HG02852 (cell line): ENCODE measurements at regions not wholly inside any gene's neighbourhood (a gene's known extent, or its start where the extent isn't known, plus 50 kb on each side); places are given as distances from the start of the nearest gene placed in this dataset.

ENCODE experiments used
- ATAC-seq: cut with Tn5 transposase; IDR thresholded peaks from one replicate; pipeline ENCODE4 v1.9.1; 2021; ENCODE audit warnings: mild to moderate bottlenecking, moderate library complexity; ENCODE audit not compliant: unreplicated experiment

- ATAC-seq: no peak
Measured at GRCh38 chr4:155564880-155565279, 101.8 kb upstream of the GUCY1A1 start.

DNA sequence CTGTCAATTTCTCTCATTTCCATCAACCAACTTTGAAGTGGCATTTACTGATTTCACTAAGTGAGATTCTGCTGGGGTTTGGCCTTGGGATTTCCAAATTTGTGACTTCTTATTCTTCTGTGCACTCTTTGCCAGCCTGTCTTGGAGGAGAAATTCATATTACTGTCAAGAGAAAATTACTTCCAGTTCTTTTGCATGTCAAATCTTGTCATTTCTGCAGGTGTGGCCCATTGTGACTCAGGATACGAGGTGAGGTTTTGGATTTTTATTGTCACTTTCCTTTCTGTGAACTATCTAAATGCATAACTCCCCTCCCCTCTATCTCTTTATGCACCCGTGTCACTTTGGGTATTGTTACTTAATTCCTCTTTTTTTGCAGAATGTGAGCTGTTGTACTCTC lies 102.6 kb upstream of the GUCY1A1 start:
- ATAC-seq: no peak

DNA sequence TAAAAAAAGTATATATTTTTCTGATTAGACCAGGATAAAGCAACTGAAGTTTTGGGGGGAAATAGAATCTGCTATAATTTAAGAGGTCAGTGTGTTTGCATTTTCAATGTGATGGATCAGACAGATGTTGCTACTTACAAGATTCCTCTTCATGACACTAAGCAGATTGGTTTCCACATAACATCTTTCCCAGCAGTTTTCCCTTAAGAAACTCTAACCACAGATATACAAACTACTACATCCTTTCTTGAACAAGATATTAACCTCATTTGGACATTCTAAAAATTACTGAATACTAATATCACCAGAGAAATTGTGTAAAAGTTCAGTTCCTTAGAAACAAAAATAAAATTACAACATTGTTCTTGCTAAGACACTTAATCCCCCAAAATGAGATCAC lies 106.7 kb upstream of the GUCY1A1 start:
- no peak for ATAC-seq

GRCh38 chr4:155552180-155552579 lies 114.5 kb upstream of the GUCY1A1 start:
- ATAC-seq: no peak

DNA sequence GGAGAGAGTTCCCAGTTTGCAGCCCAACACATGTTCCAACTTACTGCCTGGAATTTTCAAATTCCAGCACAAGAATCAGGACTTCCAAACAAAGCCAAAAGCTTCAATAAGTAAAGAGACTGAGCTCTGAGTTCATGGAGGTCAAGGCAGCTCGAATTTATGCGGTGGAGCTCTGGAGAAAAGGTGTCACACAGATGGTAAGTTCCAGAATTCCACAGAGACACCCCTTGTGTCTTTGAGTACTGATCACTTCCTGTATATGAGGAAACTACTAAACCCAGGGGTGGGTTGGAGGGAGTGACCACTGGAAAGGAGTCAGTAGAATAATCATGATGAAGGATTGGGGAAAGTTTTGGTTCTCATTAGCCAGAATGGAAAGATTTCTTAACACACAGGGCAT lies 118.5 kb upstream of the GUCY1A1 start:
- no peak for ATAC-seq

- ATAC-seq: no peak
Measured at GRCh38 chr4:155546451-155546850, 120.2 kb upstream of the GUCY1A1 start.

GRCh38 chr4:155545456-155545855 lies 121.2 kb upstream of the GUCY1A1 start:
- ATAC-seq: no peak

DNA sequence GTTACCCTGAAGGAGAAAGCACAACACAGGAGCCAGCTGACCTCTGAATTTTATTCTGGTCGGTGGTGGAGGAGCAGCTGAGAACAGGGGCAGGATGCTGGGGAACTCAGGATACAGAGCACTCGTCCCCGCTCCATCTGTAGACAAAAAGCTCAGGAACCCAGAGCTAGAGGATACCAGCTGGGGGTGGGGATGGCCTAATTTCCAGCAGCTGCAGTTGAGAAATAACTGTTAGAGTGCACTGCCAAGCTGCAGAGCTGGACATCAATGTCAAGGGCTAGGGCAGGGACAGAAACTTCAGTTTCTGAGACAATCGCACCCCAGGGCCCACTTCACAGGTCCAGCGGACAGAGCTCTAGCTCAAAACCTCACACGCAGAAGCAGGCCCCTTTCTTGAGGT lies 122.1 kb upstream of the GUCY1A1 start:
- no peak for ATAC-seq

DNA sequence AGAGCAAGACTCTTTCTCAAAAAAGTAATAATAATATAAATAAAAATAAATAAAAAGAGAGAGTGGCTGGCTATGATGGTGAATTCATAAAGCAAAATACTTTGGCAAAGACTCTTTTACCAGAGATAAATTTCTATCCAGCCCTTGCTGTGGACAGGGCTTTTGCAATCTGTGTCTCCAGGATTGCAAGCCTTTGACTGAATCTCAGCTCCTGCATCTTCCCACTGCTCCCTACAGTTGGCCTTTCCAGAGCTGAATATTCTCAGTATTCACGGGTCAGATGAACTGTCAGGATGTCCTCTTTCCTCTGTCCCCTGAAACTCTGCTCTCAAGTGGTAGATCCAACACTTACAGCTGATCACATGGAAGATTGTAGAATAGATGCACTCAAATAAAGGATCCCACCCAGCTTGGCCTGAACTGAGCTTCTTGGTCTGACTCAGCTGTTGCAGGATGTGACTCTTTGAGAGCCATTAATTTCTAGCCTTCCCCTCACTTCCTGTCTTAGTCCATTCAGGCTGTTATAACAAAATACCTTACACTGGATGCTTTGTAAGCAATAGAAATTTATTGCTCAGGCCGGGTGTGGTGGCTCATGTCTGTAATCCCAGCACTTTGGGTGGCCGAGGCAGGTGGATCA lies 123.4 kb upstream of the GUCY1A1 start:
- ATAC-seq: peak; percentile 81

DNA sequence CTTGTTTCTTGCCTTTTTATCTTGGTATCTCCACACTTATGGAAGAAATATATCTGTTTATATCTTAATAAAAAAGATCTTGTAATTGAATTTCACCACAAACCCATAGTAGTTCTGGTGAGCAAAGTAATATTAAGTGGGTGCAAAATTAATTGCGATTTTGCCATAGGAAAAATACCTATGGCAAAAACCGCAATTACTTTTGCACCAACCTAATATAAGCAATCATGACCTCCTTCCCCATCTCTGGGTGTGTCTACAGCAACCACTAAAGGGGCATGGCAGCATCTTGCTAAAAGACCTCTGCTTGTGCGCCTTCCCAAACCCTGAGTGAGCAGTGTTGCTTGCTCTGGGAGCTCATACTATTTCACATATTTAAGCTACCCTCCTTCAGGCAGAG lies 124.2 kb upstream of the GUCY1A1 start:
- no peak for ATAC-seq

GRCh38 chr4:155541716-155542115 lies 124.9 kb upstream of the GUCY1A1 start:
- no peak for ATAC-seq

DNA sequence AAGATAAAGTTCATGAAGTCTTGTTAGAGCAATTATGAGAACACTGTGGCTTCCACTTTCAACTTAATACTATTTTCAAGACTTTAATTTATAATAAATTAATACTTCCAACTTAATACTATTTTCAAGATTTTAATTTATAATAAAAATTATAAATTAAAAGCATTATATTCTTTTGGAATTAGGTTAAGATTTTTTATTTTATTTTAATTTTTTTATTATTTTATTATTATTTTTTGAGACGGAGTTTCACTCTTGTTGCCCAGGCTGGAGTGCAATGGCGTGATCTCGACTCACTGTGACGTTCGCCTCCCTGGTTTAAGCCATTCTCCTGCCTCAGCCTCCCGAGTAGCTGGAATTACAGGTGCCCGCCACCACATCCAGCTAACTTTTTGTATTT lies 126.0 kb upstream of the GUCY1A1 start:
- no peak for ATAC-seq

DNA sequence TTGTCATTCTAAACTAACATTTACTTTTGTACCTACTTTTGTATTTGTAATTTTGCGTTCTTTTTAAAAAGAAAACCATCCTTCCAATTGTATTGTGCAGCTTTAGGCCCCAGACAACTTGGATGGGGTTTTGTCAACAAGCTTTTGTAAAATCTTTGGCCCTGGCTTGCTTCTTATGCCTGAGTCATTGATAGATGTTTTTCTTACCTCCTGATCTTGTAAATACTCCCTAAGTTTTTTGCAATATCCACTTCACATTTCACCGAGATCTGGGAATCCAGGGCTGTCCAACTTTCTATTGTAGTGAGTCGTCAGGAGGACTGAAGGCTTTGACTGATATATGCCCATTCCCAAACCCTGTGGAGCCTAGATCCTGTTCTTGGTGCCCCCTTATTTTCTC lies 126.9 kb upstream of the GUCY1A1 start:
- ATAC-seq: no peak

- no peak for ATAC-seq
Measured at GRCh38 chr4:155535802-155536454, 130.7 kb upstream of the GUCY1A1 start.

DNA sequence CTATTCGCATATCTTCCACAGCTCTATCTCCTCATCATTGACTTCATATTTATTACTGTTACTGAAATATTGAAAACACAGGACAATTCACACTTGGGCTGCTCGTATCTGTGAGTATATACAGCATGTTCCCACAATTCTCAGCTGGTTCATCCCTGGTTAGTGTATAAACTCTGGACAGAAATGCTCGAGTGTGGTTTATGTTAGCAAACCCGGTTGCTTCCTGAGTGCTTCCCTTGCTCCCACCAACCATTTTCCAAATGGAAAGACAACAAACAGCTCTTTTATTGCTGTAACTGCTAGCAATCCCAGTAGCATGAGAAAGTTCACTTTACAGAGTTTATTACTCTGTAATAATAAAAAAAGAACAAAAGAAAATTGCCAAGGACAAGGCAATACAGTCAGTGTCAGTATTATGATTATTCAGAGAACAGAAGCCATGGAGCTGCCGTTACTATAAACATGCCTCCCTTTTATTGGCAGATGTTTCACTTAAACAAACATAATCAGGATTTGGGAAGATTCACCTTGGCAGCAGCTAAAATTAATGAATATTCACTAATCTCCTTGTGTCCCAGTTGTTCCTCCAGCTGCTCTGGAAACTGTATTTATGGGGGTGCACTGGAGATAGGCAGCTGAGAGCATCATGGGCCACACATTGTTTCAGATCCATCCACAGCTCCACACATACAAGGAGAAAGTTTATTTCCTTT lies 134.1 kb upstream of the GUCY1A1 start:
- ATAC-seq: no peak

- ATAC-seq: no peak
Measured at GRCh38 chr4:155530857-155531256, 135.8 kb upstream of the GUCY1A1 start.

DNA sequence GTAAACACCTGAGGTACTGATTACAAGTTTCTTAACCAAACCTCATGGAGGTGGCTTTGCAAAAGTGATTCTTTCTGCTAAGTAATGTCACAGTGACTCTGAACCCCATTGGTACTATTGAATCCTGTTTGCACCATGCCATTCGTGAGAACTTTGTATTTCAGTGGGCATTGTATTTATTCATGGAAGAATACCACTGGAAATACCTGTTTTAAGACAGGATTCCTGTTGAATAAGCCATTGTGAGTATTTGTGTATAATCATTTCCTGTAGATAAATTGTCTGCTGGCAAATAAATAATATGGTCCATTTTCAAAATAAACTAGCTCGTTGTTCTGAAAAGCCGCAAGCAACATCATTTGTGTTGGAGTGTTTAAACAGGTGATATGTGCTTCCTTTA lies 136.4 kb upstream of the GUCY1A1 start:
- no peak for ATAC-seq

DNA sequence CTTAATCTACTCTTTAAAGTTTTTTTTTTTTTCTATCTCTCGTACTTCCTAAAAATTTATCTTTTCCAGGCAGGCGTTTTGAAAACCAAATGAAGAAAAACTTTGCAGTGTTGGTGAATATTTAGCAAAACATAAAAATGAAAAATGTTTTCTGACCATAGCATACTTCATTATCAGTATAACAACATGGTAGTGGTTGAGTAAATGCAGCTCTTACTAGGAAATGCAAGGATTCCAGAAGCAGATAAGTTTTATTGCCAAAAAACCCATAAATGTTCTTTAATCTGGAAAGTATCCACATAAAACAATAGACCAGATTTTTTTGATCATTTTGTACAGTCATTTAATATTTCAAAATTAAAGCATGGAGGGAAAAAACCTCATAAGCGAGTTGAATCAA lies 136.9 kb upstream of the GUCY1A1 start:
- ATAC-seq: no peak

- no peak for ATAC-seq
Measured at GRCh38 chr4:155529272-155529671, 137.4 kb upstream of the GUCY1A1 start.

GRCh38 chr4:155526452-155527169 lies 140.0 kb upstream of the GUCY1A1 start:
- no peak for ATAC-seq

- ATAC-seq: no peak
Measured at GRCh38 chr4:155524926-155525455, 141.7 kb upstream of the GUCY1A1 start.
